ENCODE measurements at regions not wholly inside any gene's neighbourhood (a gene's known extent, or its start where the extent isn't known, plus 50 kb on each side); places are given as distances from the start of the nearest gene placed in this dataset.
"Not testable (repeated sequence)": the region's sequence is repeated elsewhere in the genome, so short reads cannot be mapped to it uniquely, and the experiment has no call there.

DNA sequence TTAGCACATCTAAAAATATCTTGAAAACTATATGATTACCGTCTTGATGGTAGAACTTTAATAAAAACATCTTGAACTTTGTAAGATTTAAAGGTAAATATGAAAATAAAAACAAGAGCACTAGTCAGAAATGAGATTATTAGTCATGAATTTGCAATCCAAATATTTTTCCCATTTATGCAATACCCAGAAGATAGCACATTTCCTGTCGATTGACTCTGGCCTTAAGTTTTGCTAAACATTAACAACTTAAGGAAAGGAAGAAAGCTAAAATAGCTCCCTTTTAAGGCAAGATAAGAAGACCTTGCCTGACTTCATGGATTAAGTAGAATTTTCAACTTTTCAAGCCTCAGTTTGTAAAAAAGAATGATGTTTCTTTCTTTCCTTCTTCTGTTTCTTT, 1374.7 kb upstream of the RAG2 start:
- DNase-seq, result no peak

DNA sequence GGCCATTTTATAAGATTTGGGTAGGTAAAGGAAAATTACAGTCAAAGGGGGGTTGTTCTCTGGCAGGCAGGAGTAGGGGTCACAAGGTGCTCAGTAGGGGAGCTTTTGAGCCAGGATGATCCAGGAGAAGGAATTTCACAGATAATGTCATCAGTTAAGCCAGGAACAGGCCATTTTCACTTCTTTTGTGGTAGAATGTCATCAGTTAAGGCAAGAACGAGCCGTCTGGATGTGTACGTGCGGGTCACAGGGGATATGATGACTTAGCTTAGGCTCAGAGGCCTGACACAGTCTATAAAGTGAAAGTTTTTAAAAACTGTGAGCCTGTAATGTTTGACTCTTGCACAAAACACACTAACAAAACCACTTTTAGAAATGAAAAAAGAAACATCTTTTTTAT, 1371.3 kb upstream of the RAG2 start:
- DNase-seq, result not testable (repeated sequence)

DNA sequence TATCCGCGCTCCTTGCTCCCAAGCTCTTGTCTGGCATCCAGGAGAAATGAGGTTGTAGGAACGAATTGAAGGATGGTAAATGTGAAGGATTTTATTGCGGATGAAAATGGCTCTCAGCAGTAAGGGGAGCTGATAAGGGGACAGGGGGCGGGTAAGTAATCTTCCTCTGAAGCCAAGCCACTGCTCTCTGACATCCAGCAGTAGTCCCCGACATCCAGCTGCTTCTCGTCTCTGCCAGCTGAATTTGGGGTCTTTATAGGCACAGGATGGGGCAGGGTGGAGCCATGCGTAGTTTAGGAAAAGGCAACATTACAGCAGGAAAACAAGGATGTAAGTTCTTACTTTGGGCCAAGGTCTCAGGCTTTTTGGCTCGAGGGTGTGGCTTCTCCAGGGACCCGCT, 1370.1 kb upstream of the RAG2 start:
- no peak for DNase-seq

DNA sequence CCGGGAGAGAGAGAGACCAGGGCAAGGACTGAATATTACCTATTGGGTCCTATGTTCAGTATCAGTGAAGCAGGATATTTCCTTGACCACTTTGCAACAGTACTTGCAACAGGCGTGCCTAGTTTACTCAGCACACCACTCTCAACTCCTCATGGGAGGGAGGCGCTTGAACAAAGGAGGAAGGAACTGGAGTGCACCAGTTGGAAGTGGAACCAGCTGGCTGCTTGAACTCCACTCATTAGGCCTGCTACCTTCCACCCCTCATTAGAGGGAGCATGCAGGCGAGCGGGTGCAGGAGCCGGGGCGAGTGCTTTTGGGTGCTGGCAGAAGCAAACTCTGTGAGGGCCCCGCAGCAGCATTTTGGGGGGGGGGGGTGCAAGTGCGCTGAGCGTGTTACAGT, 1369.6 kb upstream of the RAG2 start:
- no peak for DNase-seq

DNA sequence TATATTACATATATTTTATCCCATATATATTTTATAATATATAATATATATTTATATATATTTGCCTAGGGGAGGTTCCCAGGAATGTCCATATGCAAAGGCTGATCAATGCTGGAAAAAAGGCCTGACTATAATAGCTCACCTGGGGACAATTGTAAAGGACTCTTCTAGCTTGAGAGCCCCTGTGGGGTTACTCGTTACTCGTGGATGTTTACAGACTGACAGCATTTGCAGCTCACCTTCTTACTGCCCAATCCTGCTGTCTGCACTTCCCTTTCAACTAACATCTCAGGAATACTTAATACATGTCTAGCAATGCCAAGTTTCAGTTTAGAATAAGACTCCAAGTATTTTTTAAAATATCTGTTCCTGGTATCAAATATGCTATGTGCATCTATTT, 1365.4 kb upstream of the RAG2 start:
- no peak for DNase-seq

DNA sequence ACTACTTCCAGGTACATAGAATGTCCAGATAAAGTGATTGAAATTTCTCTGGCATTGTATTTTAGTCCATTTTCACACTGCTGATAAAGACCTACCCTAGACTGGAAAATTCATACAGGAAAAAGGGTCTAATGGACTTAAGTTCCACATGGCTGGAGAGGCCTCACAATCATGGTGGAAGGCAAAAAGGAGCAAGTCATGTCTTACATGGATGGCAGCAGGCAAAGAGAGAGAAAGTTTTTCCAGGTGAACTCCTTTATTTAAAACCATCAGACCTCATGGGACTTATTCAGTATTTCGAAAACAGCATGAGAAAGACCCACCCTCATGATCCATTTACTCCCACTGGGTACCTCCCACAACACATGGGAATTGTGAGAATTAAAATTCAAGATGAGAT, 1359.7 kb upstream of the RAG2 start:
- DNase-seq, result no peak

GRCh38 chr11:37951996-37952395, 1354.0 kb upstream of the RAG2 start:
- DNase-seq, result no peak

DNA sequence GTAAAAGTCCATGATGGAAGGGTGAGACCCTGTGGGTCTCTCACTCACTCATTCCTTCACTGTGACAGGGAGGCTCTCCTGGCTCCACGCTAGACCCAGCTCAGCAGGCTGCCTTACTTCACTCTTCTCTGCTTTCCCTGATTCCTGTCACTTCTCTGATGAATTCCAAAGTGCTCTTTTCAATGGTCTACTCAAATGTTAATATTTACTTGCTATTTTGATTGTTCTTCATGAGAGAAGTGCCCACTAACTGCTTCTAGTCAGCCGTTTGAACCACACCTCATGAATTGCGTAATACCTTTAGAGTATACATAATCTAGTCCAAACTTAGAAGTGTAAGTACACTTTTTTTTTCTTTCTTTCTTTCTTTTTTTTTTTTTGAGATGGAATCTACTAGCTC, 1350.2 kb upstream of the RAG2 start:
- no peak for DNase-seq

DNA sequence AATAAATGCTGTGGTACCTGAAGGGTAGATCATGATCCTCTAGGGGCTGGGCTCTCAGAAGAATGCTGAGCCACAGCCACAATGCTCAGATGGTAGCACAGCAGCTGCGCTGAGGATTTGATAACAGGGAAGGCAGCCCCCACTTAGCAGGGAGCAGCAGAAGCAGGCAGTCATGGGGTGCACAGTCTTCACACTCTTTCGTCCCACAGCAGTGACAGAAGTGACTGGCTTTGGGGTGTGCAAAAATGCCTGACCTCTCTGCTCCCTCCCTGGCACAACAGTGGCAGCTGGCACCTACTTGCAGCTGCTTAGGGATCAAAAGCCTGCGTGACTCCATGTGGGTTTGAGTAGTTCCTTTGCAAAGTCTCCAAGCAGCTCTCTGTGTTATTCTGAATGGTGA, 1349.8 kb upstream of the RAG2 start:
- DNase-seq, result no peak

DNA sequence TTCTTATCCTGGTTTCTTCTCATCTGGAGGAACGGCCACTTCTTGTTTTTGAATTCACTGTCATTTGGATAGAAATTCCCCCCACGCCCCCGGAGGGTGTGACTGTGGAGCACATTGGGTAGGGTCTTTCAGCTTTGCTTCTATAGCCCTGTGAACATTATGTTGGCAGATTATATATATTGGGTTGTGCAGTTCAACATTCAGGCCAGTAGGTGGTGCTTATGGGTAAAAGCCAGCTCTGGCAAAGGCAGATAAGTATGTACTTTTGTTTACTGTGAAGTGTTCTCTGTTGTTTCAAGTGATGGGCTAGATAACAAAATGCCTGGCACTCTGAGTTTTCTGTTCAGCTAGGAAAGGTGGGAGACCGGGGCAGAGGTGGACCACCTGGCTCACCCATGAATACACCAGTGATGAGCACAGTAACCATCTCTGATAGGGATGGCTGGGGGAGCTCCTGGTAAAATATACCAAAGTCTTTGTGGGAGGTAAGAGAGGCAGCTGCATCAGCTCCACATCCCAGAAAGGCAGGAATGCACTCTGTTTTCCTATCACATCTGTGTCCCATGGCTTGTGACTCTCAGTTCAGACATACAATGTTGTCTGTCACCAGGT, 1348.2 kb upstream of the RAG2 start:
- no peak for DNase-seq

DNA sequence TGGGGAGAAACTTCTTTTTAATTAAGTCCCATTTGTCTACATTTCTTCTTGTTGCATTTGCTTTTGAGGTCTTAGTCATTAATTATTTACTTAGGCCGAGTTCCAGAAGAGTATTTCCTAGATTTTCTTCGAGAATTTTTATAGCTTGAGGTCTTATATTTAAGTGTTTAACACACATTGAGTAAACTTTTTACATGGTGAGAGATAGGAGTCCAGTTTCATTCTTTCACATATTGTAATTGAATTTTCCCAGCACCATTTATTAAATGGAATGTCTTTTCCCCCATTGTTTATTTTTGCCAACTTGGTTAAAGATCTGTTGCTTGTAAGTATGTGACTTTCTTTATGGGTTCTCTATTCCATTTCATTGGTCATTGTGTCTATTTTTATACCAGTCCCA, 1344.0 kb upstream of the RAG2 start:
- no peak for DNase-seq

DNA sequence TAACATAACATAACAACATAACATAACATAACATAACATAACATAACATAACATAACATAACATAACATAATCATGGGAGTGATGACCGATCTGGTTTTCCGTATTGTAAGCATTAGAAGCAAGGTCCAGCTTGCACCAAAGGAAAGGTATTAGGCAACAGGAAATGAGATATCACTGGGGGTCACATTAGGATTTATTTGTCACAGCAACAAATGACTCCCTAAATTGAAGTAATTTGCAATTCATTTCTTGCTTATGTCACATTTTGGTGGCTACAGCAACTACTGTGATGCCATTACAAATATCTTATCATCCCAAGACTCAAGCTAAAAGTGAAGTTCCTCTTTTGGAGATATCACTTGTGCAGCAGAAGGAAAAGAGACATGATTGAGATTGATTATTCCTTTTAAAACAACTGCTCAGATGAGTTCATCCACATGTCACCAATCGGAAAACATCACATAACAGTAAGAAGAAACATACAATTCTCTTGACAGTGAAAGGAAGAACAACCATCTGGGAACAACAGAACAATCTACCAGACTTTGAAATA, 1331.1 kb upstream of the RAG2 start:
- DNase-seq, result no peak

- DNase-seq, result no peak
Measured at GRCh38 chr11:37926772-37927171, 1328.7 kb upstream of the RAG2 start.

DNA sequence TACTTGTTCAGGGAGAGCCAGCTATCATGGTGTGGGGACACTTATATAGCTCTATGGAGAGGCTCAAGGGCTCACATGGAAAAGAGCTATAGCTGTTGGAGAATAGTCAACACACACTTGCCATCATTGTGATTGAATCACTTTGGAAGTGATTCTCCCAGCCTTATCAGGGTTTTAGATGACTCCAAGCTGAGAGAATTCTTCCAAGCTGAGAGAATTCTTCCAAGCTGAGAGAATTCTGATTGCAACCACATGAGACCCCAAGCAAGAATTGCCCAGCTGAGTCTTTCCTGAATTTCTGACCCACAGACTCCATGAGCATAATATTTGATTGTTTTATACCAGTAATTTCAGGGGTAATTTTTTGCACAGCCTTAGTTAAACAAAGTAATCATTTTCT, 1318.3 kb upstream of the RAG2 start:
- no peak for DNase-seq

- DNase-seq, result no peak
Measured at GRCh38 chr11:37914859-37915258, 1316.8 kb upstream of the RAG2 start.

- DNase-seq, result no peak
Measured at GRCh38 chr11:37908219-37908548, 1310.1 kb upstream of the RAG2 start.

- DNase-seq, result no peak
Measured at GRCh38 chr11:37907436-37908218, 1309.6 kb upstream of the RAG2 start.

DNA sequence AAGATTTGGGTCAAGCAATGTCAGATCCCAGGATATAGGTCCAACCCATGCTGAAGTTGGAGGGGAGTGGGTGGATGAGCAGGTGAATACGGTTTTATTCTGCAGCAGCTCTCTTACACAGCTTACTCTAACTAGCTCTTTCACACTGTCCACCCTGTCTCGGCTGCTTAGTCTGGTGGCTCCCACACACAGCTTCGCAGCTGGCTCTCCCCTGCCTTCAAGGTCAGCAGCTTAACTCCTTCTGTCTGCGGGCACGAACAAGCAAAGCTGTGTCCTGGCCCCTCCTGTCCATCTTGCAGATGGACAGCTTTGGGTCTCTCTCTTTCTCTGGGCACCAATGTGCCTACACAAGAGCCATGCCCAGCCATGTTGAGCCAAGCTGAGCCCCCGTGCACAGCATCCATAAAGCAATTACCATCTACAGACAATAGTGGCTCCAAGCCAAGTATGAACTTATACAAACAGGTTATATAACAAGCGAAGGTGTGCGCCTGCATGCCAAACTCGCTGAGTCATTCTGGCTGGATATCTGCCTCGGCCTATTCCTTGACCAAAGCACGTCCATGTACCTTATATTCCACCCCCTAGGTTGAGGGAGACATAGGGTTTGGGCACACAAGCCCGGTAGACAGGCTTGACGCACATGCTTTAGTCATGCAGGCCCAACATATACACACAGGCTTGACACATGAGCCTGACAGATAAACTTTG, 1307.8 kb upstream of the RAG2 start:
- DNase-seq, result no peak

GRCh38 chr11:37896016-37896415, 1298.0 kb upstream of the RAG2 start:
- no peak for DNase-seq

- no peak for DNase-seq
Measured at GRCh38 chr11:37881741-37882140, 1283.7 kb upstream of the RAG2 start.

- no peak for DNase-seq
Measured at GRCh38 chr11:37861671-37862070, 1263.6 kb upstream of the RAG2 start.

DNA sequence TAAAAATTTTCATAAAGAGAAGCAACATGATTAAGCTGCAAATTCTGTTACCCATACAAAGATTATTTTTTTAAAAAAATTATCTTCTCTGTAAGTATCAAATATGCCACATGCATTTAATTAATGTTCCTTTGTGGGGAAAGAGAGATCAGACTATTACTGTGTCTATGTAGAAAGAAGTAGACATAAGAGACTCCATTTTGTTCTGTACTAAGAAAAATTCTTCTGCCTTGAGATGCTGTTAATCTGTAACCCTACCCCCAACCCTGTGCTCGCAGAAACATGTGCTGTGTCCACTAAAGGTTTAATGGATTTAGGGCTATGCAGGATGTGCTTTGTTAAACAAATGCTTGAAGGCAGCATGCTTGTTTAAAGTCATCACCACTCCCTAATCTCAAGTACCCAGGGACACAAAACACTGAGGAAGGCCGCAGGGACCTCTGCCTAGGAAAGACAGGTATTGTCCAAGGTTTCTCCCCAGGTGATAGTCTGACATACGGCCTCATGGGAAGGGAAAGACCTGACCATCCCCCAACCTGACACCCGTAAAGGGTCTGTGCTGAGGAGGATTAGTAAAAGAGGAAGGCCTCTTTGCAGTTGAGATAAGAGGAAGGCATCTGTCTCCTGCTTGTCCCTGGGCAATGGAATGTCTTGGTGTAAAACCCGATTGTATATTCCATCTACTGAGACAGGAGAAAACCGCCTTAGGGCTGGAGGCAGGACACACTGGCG, 1260.9 kb upstream of the RAG2 start:
- DNase-seq, result not testable (repeated sequence)

DNA sequence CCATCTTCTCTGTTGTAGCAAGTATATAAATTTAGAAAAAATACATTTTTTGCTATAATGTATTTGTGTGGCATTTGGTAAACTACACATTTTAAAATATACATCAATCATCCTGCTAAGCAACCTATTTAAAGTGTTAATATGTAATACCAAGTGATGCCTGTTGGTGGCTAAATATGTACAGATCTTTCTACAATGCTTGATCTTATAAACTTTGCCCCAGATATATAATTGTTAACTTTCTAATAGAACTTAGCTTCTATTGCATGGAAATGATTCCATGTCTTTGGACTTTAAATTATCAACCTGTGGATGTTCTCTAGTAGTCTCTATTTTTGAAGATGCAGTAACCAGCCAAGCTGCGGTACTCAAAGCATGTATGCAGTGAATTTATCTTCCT, 1260.4 kb upstream of the RAG2 start:
- no peak for DNase-seq
